HepG2 (cell line): ENCODE measurements at regions not wholly inside any gene's neighbourhood (a gene's known extent, or its start where the extent isn't known, plus 50 kb on each side); places are given as distances from the start of the nearest gene placed in this dataset.

Experiments
- AGO1 ChIP-seq: fragments of 200-400 bp; formaldehyde crosslinking; IDR thresholded peaks from 2 replicates; pipeline ENCODE4 v1.6.1; 2017; ENCODE audit warnings: mild to moderate bottlenecking, low read depth, low read length, moderate library complexity; ENCODE audit not compliant: poor library complexity, severe bottlenecking
- CBX2 ChIP-seq, 2 experiments: fragments of 200-600 bp in 1 of 2; sonication (generic); formaldehyde crosslinking in 1 of 2; IDR thresholded peaks; 2 replicates each; pipeline versions ENCODE4 v1.7.0 to v1.8.1; 2018 to 2022; ENCODE audit warnings: low read depth in 2 of 2, low read length in 1 of 2, mild to moderate bottlenecking in 1 of 2, missing genetic modification reagents in 1 of 2
- ELF3 ChIP-seq: IDR thresholded peaks from 2 replicates; pipeline ENCODE4 v1.6.1; 2016; ENCODE audit warnings: missing genetic modification reagents, missing compliant biosample characterization
- FOSL2 ChIP-seq: sonication (generic); formaldehyde crosslinking; IDR thresholded peaks from 2 replicates; pipeline ENCODE4 v1.4.0; 2020; ENCODE audit warnings: missing genetic modification reagents
- HOXA7 ChIP-seq: sonication (generic); formaldehyde crosslinking; IDR thresholded peaks from 2 replicates; pipeline ENCODE4 v1.8.1; 2022; ENCODE audit warnings: mild to moderate bottlenecking, missing genetic modification reagents, moderate library complexity
- JUND ChIP-seq: sonication (generic); formaldehyde crosslinking; IDR thresholded peaks from 2 replicates; pipeline ENCODE4 v1.8.0; 2022; ENCODE audit warnings: mild to moderate bottlenecking, missing genetic modification reagents
- KLF15 ChIP-seq: sonication (generic); formaldehyde crosslinking; IDR thresholded peaks from 2 replicates; pipeline ENCODE4 v1.8.1; 2023; ENCODE audit warnings: borderline replicate concordance, mild to moderate bottlenecking, inconsistent platforms, missing genetic modification reagents, mixed read lengths
- MEIS2 ChIP-seq: sonication (generic); formaldehyde crosslinking; IDR thresholded peaks from 2 replicates; pipeline ENCODE4 v1.9.0; 2021; ENCODE audit warnings: mild to moderate bottlenecking, missing genetic modification reagents
- RAD21 ChIP-seq: fragments of 450-650 bp; formaldehyde crosslinking; IDR thresholded peaks from 2 replicates; pipeline ENCODE4 v1.5.0; 2020; ENCODE audit warnings: mild to moderate bottlenecking
- WIZ ChIP-seq: sonication (generic); formaldehyde crosslinking; IDR thresholded peaks from 2 replicates; pipeline ENCODE4 v1.5.1; 2020; ENCODE audit warnings: mild to moderate bottlenecking, missing genetic modification reagents
- ZBTB3 ChIP-seq: sonication (generic); formaldehyde crosslinking; IDR thresholded peaks from 2 replicates; pipeline ENCODE4 v1.4.0; 2020; ENCODE audit warnings: low read depth, mild to moderate bottlenecking, moderate library complexity, missing genetic modification reagents, borderline replicate concordance
- ZBTB4 ChIP-seq: sonication (generic); formaldehyde crosslinking; IDR thresholded peaks from 2 replicates; pipeline ENCODE4 v1.4.0; 2020; ENCODE audit warnings: missing genetic modification reagents, mild to moderate bottlenecking, borderline replicate concordance
- ZNF407 ChIP-seq: sonication (generic); formaldehyde crosslinking; IDR thresholded peaks from one replicate; pipeline ENCODE4 v1.5.1; 2020; ENCODE audit warnings: mild to moderate bottlenecking, missing genetic modification reagents; ENCODE audit errors: not compliant biosample characterization
- ZNF652 ChIP-seq: IDR thresholded peaks from 2 replicates; pipeline ENCODE4 v1.6.1; 2016; ENCODE audit warnings: low read depth, borderline replicate concordance
- ZNF782 ChIP-seq: sonication (generic); formaldehyde crosslinking; IDR thresholded peaks from 2 replicates; pipeline ENCODE4 v1.4.0; 2020; ENCODE audit warnings: missing genetic modification reagents, mild to moderate bottlenecking, borderline replicate concordance
- ZSCAN31 ChIP-seq: sonication (generic); formaldehyde crosslinking; IDR thresholded peaks from 2 replicates; pipeline ENCODE4 v1.5.0; 2020; ENCODE audit warnings: low read depth, mild to moderate bottlenecking, missing genetic modification reagents

GRCh38 chr18:79588636-79589481 is 90.7 kb upstream of the CTDP1 start (continued):
- peak; percentile 61 for TF ChIP-seq ZNF407 (CRISPR knock-in tag)
- no peak for TF ChIP-seq RAD21 (CRISPR knock-in tag)
- no peak for TF ChIP-seq HOXA7 (CRISPR knock-in tag)
- TF ChIP-seq WIZ (CRISPR knock-in tag): peak; percentile 94; the same call in 1 of the 2 replicates
- no peak; the same call in 1 of the 2 replicates for TF ChIP-seq KLF15 (CRISPR knock-in tag)
- TF ChIP-seq FOSL2 (CRISPR knock-in tag): peak; percentile 60; the same call in 1 of the 2 replicates
- peak; percentile 38; the same call in 1 of the 2 replicates for TF ChIP-seq ELF3 (CRISPR knock-in tag)
- 0 out of 2 replicates have a peak, but pooled peaks have one; percentile 44 for TF ChIP-seq ZBTB4 (CRISPR knock-in tag)
- no peak for TF ChIP-seq ZNF652 (CRISPR knock-in tag)
- peak; percentile 76 for TF ChIP-seq ZNF782
- no peak for TF ChIP-seq CBX2 (IDR thresholded peaks at IDR 0.05; ENCODE audit: low read depth, low read length)
- 0 out of 2 replicates have a peak, but pooled peaks have one; percentile 64 for TF ChIP-seq CBX2 (CRISPR knock-in tag; IDR thresholded peaks at IDR 0.05; ENCODE audit: low read depth)
- 0 out of 2 replicates have a peak, but pooled peaks have one; percentile 43 for TF ChIP-seq JUND (CRISPR knock-in tag)
- peak; percentile 58; the same call in 1 of the 2 replicates for TF ChIP-seq ZSCAN31 (CRISPR knock-in tag)
- TF ChIP-seq MEIS2 (CRISPR knock-in tag): peak; percentile 81
- TF ChIP-seq ZBTB3 (CRISPR knock-in tag): no peak
- TF ChIP-seq AGO1: no peak
